ENCODE measurements at regions not wholly inside any gene's neighbourhood (a gene's known extent, or its start where the extent isn't known, plus 50 kb on each side); places are given as distances from the start of the nearest gene placed in this dataset.

GRCh38 chr14:28482251-28483040 lies 284.1 kb upstream of the FOXG1 start:
- TF ChIP-seq POLR2A (IDR thresholded peaks at IDR 0.05; ENCODE audit: extremely low read depth, insufficient read length) (no peak), MAX (IDR thresholded peaks at IDR 0.05; ENCODE audit: low read depth, low read length) (no peak), MYC (IDR thresholded peaks at IDR 0.05; ENCODE audit: low read depth, low read length) (no peak), CTCF (IDR thresholded peaks at IDR 0.05; ENCODE audit: low read depth, low read length) (no peak)
- H3K4me3 ChIP-seq (ENCODE audit: low read depth, low read length): no peak overlapping the region
- no peak for DNase-seq (ENCODE audit: low read depth)

- no peak for DNase-seq (ENCODE audit: low read depth)
- TF ChIP-seq POLR2A (IDR thresholded peaks at IDR 0.05; ENCODE audit: extremely low read depth, insufficient read length) (no peak), MYC (IDR thresholded peaks at IDR 0.05; ENCODE audit: low read depth, low read length) (no peak), CTCF (IDR thresholded peaks at IDR 0.05; ENCODE audit: low read depth, low read length) (no peak), MAX (IDR thresholded peaks at IDR 0.05; ENCODE audit: low read depth, low read length) (no peak)
- no peak overlapping the region for H3K4me3 ChIP-seq (ENCODE audit: low read depth, low read length)
Measured at GRCh38 chr14:28483506-28483905, 283.1 kb upstream of the FOXG1 start.

- no peak overlapping the region for H3K4me3 ChIP-seq (ENCODE audit: low read depth, low read length)
- DNase-seq (ENCODE audit: low read depth): no peak
- TF ChIP-seq POLR2A (IDR thresholded peaks at IDR 0.05; ENCODE audit: extremely low read depth, insufficient read length) (no peak), MYC (IDR thresholded peaks at IDR 0.05; ENCODE audit: low read depth, low read length) (no peak), CTCF (IDR thresholded peaks at IDR 0.05; ENCODE audit: low read depth, low read length) (no peak), MAX (IDR thresholded peaks at IDR 0.05; ENCODE audit: low read depth, low read length) (no peak)
Measured at GRCh38 chr14:28488684-28489083, 277.9 kb upstream of the FOXG1 start.

GRCh38 chr14:28493516-28493915 lies 273.1 kb upstream of the FOXG1 start:
- no peak for DNase-seq (ENCODE audit: low read depth)
- no peak overlapping the region for H3K4me3 ChIP-seq (ENCODE audit: low read depth, low read length)
- no peak for TF ChIP-seq MYC (IDR thresholded peaks at IDR 0.05; ENCODE audit: low read depth, low read length)
- no peak for TF ChIP-seq CTCF (IDR thresholded peaks at IDR 0.05; ENCODE audit: low read depth, low read length)
- TF ChIP-seq MAX (IDR thresholded peaks at IDR 0.05; ENCODE audit: low read depth, low read length): no peak
- TF ChIP-seq POLR2A (IDR thresholded peaks at IDR 0.05; ENCODE audit: extremely low read depth, insufficient read length): no peak

- H3K4me3 ChIP-seq (ENCODE audit: low read depth, low read length): no peak overlapping the region
- no peak for TF ChIP-seq CTCF (IDR thresholded peaks at IDR 0.05; ENCODE audit: low read depth, low read length)
- no peak for TF ChIP-seq POLR2A (IDR thresholded peaks at IDR 0.05; ENCODE audit: extremely low read depth, insufficient read length)
- DNase-seq (ENCODE audit: low read depth): no peak
Measured at GRCh38 chr14:28494196-28494595, 272.4 kb upstream of the FOXG1 start.
